Endothelial cell of umbilical vein (primary cell): ENCODE measurements at regions not wholly inside any gene's neighbourhood (a gene's known extent, or its start where the extent isn't known, plus 50 kb on each side); places are given as distances from the start of the nearest gene placed in this dataset.

Source experiments
- BruUV-seq: library from RNA; stranded (reverse); fragments of 400-500 nt; replicated peaks from 2 replicates; lab custom pipeline; 2021; lab: Mats Ljungman, UMichigan
- CTCF ChIA-PET: fragments of 300-600, 350-600 bp; sonication (Branson Sonifier 250); formaldehyde crosslinking; loops from one replicate; lab custom pipeline; 2021; ENCODE audit warnings: antibody characterized with exemption, inconsistent platforms; lab: Charles Lee
- POLR2A ChIA-PET: fragments of 300-600, 350-600 bp; sonication (Branson Sonifier 250); formaldehyde crosslinking; loops from one replicate; lab custom pipeline; 2021; ENCODE audit warnings: antibody characterized with exemption, inconsistent platforms; lab: Charles Lee
- DNase-seq: peaks from one replicate; pipeline ENCODE4 v3.0.0-alpha.2; 2011; ENCODE audit warnings: low read depth, low spot score
- FAIRE-seq: peaks from 2 replicates; lab custom pipeline; 2011; peaks lifted over from hg19 to GRCh38; lab: Jason Lieb, UNC
- H2AFZ ChIP-seq: 2 replicates; pipeline ENCODE4 v1.6.0; 2012; ENCODE audit warnings: low read depth, low read length, control low read depth, inconsistent platforms
- H3K27ac ChIP-seq: 2 replicates; pipeline ENCODE4 v1.5.1; 2011; ENCODE audit warnings: low read depth, mild to moderate bottlenecking, control low read depth, low read length, moderate library complexity; ENCODE audit not compliant: insufficient read depth
- H3K27me3 ChIP-seq, 2 experiments: 2 replicates each; pipeline versions ENCODE4 v1.6.0 to v1.6.1; 2011; ENCODE audit warnings: low read length in 2 of 2, mixed read lengths in 1 of 2; ENCODE audit not compliant: control insufficient read depth in 2 of 2, insufficient read depth in 2 of 2
- H3K36me3 ChIP-seq, 2 experiments: 2 replicates in 1 of 2; 3 replicates in 1 of 2; pipeline ENCODE4 v1.5.1; 2011; ENCODE audit warnings: low read length in 2 of 2, mild to moderate bottlenecking in 1 of 2, moderate library complexity in 1 of 2; ENCODE audit not compliant: control insufficient read depth in 2 of 2, insufficient read depth in 2 of 2; ENCODE audit errors: extremely low read depth in 1 of 2
- H3K4me1 ChIP-seq: 3 replicates; pipeline ENCODE4 v1.5.1; 2011; ENCODE audit warnings: mild to moderate bottlenecking, low read length; ENCODE audit not compliant: control insufficient read depth, insufficient read depth; ENCODE audit errors: extremely low read depth
- H3K4me2 ChIP-seq: 2 replicates; pipeline ENCODE4 v1.6.1; 2011; ENCODE audit warnings: low read length, control low read depth, mixed read lengths; ENCODE audit not compliant: insufficient read depth
- H3K4me3 ChIP-seq, 3 experiments: fragments of 200-600 bp in 1 of 3; sonication (generic), shearing (Covaris generic) in 1 of 3; replicated peaks in 1 of 3; 2 replicates each; pipeline ENCODE4 v1.5.1; 2011 to 2016; ENCODE audit warnings: control low read depth in 3 of 3, low read length in 3 of 3, mild to moderate bottlenecking in 2 of 3, inconsistent platforms in 1 of 3, low read depth in 1 of 3, moderate library complexity in 1 of 3; ENCODE audit not compliant: insufficient read depth in 1 of 3
- H3K79me2 ChIP-seq: 2 replicates; pipeline ENCODE4 v1.6.0; 2012; ENCODE audit warnings: low read length, inconsistent platforms; ENCODE audit not compliant: control insufficient read depth, insufficient read depth
- H3K9ac ChIP-seq: replicated peaks from 2 replicates; pipeline ENCODE3; 2011; ENCODE audit warnings: low read length, control low read depth; ENCODE audit not compliant: insufficient read depth; ENCODE audit errors: extremely low read depth
- H3K9me1 ChIP-seq: replicated peaks from 3 replicates; pipeline ENCODE4 v1.6.0; 2011; ENCODE audit warnings: mild to moderate bottlenecking, low read length; ENCODE audit not compliant: control insufficient read depth, insufficient read depth; ENCODE audit errors: extremely low read depth
- H3K9me3 ChIP-seq: replicated peaks from 2 replicates; pipeline ENCODE4 v1.5.1; 2012; ENCODE audit warnings: low read length, inconsistent platforms; ENCODE audit not compliant: control insufficient read depth, insufficient read depth
- H4K20me1 ChIP-seq: replicated peaks from 2 replicates; pipeline ENCODE3; 2011; ENCODE audit warnings: mild to moderate bottlenecking, low read length; ENCODE audit not compliant: control insufficient read depth, insufficient read depth; ENCODE audit errors: extremely low read depth
- EZH2 ChIP-seq: IDR thresholded peaks from 2 replicates; pipeline ENCODE4 v1.6.1; 2012; ENCODE audit warnings: borderline replicate concordance, low read depth, mild to moderate bottlenecking, moderate library complexity, low read length, inconsistent platforms; ENCODE audit not compliant: severe bottlenecking
- FOS ChIP-seq: IDR thresholded peaks from 2 replicates; pipeline ENCODE4 v1.6.1; 2011; ENCODE audit warnings: mild to moderate bottlenecking, low read length, moderate library complexity, borderline replicate concordance; ENCODE audit not compliant: insufficient read depth
- GATA2 ChIP-seq: IDR thresholded peaks from 2 replicates; pipeline ENCODE4 v1.7.0; 2011; ENCODE audit warnings: low read depth, mild to moderate bottlenecking, moderate library complexity, mixed read lengths, low read length; ENCODE audit not compliant: insufficient read length, insufficient read depth
- JUN ChIP-seq: IDR thresholded peaks from 2 replicates; pipeline ENCODE4 v1.6.1; 2011; ENCODE audit warnings: borderline replicate concordance, low read depth; ENCODE audit not compliant: insufficient read length, insufficient read depth
- MYC ChIP-seq: IDR thresholded peaks from one replicate; pipeline ENCODE4 v1.6.1; 2011; ENCODE audit warnings: mild to moderate bottlenecking, low read depth, low read length
- POLR2A ChIP-seq: IDR thresholded peaks from 2 replicates; pipeline ENCODE4 v1.6.1; 2012; ENCODE audit warnings: low read depth, mild to moderate bottlenecking, control low read depth, low read length
- POLR2AphosphoS5 ChIP-seq: IDR thresholded peaks from 2 replicates; pipeline ENCODE4 v1.6.1; 2012; ENCODE audit warnings: low read depth, mild to moderate bottlenecking, control low read depth, low read length, moderate library complexity; ENCODE audit not compliant: insufficient read depth
- dilution Hi-C: fragments of 300-500 bp; cut with MboI; formaldehyde crosslinking; loops from one replicate; pipeline ENCODE4 v1.15.0; 2019; ENCODE audit warnings: low sequenced_read_pairs; ENCODE audit not compliant: extremely low pct_ligation_motif_present
- intact Hi-C: fragments of 100-400 bp; cut with micrococcal nuclease; formaldehyde crosslinking; loops from one replicate; pipeline ENCODE4 v1.10.0; 2022
- TF ChIP-seq, protein P1 (sequence below), 2 donors: IDR thresholded peaks; 1 replicate in 1 of 2; 2 replicates in 1 of 2; pipeline ENCODE4 v1.5.1; 2011; ENCODE audit warnings: low read length in 2 of 2, mild to moderate bottlenecking in 2 of 2, moderate library complexity in 2 of 2, control low read depth in 1 of 2, inconsistent platforms in 1 of 2, low read depth in 1 of 2; ENCODE audit not compliant: insufficient read depth in 1 of 2; ENCODE audit errors: extremely low read depth in 1 of 2
- TF ChIP-seq, protein P2 (sequence below): IDR thresholded peaks from 2 replicates; pipeline ENCODE4 v1.6.1; 2011; ENCODE audit not compliant: insufficient read depth, insufficient read length

DNA sequence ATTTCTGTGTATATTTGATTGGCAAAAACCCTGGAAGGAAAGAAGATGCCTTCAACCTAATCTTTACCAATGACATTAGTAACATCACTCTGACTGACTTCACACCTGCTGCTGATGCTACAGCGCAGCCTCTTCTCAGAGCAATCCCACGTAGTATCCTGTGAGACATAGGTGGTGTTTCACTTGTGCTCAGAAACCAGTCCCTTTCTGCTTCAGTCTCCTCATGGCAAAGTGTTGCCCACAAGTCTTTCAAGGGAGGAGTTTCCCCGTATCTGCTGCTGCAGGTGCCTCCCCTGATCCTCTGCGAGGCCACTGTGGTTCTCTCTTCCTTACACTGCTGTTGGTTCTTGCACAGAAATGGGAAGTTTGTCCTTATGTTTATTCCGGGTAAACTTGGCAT lies 433.2 kb upstream of the TNP1 start:
- Histone ChIP-seq H3K36me3 (no peaks in the 10 kb centered on the region), H3K9me3 (no peaks in the 10 kb centered on the region), H3K4me3 (no peak overlapping the region), H2AFZ (no peak overlapping the region), H3K9me1 (no peaks in the 10 kb centered on the region), H3K4me1 (no peaks in the 10 kb centered on the region), H3K4me2 (no peak overlapping the region), H4K20me1 (no peaks in the 10 kb centered on the region), H3K9ac (no peak overlapping the region), H3K79me2 (no peaks in the 10 kb centered on the region), H3K27me3 (no peaks in the 10 kb centered on the region), H3K27ac (no peak overlapping the region)
- FAIRE-seq: no peak
- BruUV-seq: no TSS peak
- POLR2A ChIA-PET: no interaction called here
- no peak for TF ChIP-seq FOS
- no peak for TF ChIP-seq GATA2
- TF ChIP-seq JUN: no peak
- no peak for TF ChIP-seq POLR2AphosphoS5
- TF ChIP-seq, protein P1, sequence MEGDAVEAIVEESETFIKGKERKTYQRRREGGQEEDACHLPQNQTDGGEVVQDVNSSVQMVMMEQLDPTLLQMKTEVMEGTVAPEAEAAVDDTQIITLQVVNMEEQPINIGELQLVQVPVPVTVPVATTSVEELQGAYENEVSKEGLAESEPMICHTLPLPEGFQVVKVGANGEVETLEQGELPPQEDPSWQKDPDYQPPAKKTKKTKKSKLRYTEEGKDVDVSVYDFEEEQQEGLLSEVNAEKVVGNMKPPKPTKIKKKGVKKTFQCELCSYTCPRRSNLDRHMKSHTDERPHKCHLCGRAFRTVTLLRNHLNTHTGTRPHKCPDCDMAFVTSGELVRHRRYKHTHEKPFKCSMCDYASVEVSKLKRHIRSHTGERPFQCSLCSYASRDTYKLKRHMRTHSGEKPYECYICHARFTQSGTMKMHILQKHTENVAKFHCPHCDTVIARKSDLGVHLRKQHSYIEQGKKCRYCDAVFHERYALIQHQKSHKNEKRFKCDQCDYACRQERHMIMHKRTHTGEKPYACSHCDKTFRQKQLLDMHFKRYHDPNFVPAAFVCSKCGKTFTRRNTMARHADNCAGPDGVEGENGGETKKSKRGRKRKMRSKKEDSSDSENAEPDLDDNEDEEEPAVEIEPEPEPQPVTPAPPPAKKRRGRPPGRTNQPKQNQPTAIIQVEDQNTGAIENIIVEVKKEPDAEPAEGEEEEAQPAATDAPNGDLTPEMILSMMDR (IDR thresholded peaks at IDR 0.05; ENCODE audit: extremely low read depth in 1 of 2, insufficient read depth in 1 of 2, low read depth in 1 of 2, low read length in 2 of 2): no peak
- no peak for TF ChIP-seq EZH2
- no peak for TF ChIP-seq MYC
- no peak for TF ChIP-seq POLR2A
- TF ChIP-seq, protein P2, sequence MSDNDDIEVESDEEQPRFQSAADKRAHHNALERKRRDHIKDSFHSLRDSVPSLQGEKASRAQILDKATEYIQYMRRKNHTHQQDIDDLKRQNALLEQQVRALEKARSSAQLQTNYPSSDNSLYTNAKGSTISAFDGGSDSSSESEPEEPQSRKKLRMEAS: no peak
- dilution Hi-C loops: no loop called here
- no peak for DNase-seq
- intact Hi-C loops: no loop called here
- CTCF ChIA-PET: interaction anchor here (1.2 kb wide), 1 partner anchor 14 kb away, joined by 3 read pairs; no protein-coding TSS in a partner anchor
